ENCODE measurements at regions not wholly inside any gene's neighbourhood (a gene's known extent, or its start where the extent isn't known, plus 50 kb on each side); places are given as distances from the start of the nearest gene placed in this dataset.
A peak's percentile ranks its signal among the peaks of the same experiment; 100 is the strongest.

DNA sequence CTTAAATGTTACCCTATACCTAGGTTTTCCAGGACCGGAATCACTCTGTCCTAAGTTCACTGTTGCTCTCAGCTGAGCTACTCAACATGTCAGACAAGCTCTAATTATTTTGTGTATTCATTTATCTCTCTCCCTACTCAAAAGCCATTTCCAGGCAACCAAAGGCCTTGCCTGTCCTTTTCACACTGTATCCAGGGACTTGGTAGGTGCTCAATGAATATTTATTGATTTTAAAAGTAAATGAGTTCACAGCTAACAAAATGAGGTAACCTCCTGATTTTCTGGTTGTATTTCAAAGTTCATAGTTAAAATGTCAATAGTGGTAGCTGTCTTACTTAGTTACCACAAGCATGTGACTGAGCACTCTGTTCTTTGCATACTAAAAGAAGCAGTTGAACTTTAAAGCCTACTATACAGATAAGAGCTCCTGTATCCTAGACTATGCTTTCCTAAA lies 522.2 kb downstream of the ACTL7B start:
- DNase-seq (ENCODE audit: low read depth, low spot score) = no peak
- H3K27ac ChIP-seq = no peak overlapping the region

DNA sequence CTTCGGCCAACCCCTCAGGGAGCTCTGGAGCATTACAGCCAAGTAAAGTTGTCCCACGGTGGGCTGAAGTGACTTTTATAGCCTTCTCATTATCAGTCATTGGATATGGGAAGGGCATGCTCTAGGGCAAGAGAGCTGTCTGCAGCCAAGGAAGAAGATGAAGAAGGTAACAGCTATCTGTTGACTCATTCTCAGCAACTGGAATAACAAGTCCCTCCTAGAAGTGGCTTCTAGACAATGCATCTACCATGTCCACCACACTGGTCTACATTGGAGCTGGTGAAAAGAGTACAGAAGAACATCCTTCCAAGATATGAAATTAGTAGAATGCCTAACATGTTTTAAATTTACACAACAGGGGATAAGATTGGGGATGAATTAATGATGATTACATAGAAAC lies 524.2 kb downstream of the ACTL7B start:
- no peak overlapping the region for H3K27ac ChIP-seq
- peak; percentile 18 for DNase-seq (ENCODE audit: low read depth, low spot score)

DNA sequence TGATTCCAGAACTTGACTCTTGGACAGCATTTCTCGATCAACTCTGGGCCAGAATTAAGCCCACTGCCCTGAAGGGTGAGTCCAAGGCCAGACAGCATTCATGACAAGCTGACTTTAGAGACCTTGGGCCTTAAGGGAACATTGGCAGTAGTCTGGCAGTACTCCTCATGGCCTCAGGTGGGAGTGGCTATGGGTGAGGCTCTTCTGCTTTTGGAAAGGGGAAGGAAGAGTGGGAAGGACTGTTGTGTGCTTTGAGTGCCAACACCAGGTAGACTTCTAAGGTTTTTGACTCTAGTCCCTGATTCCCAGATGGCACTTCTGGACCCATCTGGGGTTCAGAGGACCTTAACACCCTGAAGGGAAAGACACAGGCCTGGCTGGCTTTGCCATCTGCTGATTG lies 530.4 kb downstream of the ACTL7B start:
- H3K27ac ChIP-seq = no peak overlapping the region
- no peak for DNase-seq (ENCODE audit: low read depth, low spot score)

DNA sequence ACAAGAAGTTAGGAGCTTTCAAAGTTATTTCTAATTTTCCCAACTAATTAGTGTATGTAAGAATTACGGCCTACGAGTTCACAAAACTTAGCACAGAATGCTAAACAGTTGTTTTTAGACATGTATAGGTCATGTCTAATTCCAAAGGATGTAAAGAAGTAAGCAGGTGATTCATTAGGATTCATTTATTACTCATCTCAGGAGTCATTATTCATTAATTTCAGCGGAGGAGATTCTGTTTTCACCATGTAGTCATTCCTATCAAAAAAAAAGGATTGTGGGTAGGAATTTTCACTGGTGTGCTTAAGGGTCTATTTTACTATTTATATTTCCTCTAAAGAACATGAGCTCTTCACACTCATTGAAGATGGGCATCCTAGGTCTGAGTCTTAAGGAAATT lies 532.2 kb downstream of the ACTL7B start:
- peak overlapping the region; percentile 83 for H3K27ac ChIP-seq

DNA sequence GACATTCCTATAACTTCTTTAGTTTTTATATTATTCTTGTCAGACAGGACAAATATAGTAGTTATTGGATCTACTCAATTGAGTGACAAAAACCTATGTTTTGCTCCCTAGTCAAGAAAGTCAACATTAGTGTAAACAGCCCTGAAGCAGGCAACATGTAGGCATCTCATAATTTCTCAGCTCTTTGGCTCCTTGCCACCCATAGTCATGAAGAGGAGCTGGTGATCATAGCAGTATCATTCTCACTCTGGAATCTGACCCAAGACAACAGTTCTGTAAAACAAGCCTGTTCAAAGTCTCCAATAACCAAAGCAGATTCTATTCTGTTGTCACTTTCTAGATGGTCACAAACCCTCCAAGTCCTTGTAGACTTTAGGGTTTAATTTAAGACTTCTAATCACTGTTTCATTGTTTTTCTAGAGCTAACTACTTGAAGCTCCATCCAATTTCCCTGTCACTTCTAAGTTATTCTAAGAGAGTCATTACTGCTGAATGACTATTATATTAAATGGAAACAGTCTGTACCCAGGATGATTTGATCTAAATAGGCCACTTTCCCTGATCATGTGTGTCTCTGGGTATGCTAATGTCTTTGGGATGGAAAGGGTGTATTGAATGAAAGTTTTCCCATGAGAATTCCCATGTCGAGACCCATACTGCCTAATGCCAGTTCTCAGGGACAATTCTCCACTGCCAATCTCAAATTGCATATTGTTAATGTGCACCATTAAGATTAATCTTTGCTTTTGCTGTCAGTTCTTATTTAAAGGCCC lies 533.3 kb downstream of the ACTL7B start:
- H3K27ac ChIP-seq = peak overlapping the region; percentile 83
- DNase-seq (ENCODE audit: low read depth, low spot score) = peak; percentile 16

More for the DNA sequence above, 532.2 kb downstream of the ACTL7B start:
- DNase-seq (ENCODE audit: low read depth, low spot score) = peak; percentile 22

DNA sequence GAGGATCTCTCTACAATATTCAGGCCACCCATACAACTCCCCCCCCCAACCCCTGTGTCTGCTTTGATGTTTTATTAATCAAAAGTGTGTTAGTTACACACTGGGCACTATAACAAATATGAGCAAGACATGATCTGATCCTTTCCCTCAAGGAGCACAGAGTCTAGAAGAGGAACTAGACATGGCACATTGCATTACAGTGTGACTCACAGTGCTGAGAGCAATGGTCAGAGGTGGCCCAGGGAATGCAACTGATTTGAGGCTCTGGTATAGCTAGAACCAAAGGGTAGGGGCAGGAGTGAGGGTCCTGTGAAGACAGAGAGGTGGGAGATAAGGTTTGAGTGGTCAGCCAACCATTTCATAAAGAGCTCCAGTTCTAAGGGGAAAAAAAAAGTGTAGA lies 539.2 kb downstream of the ACTL7B start:
- no peak overlapping the region for H3K27ac ChIP-seq
- DNase-seq (ENCODE audit: low read depth, low spot score) = no peak

DNA sequence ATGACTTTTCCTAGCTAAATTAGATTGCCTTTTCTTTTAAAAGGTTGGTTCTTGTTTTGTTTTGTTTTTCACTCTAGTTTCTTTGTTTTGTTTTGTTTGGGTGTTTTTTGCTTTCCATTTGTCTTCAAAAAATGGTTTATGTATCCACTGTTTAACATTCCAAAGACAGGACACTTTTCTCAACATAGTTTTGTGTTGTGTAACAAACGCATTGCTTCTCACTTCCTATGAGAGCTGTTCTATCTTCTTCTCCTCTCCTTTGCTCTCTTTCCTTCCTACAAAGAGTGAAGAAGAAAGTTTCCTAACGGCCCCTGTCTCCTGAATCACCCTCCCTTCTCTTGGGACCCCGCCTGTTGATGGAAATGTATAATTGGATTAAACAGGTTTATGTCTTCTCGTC lies 539.7 kb downstream of the ACTL7B start:
- no peak for DNase-seq (ENCODE audit: low read depth, low spot score)
- H3K27ac ChIP-seq = no peak overlapping the region

DNA sequence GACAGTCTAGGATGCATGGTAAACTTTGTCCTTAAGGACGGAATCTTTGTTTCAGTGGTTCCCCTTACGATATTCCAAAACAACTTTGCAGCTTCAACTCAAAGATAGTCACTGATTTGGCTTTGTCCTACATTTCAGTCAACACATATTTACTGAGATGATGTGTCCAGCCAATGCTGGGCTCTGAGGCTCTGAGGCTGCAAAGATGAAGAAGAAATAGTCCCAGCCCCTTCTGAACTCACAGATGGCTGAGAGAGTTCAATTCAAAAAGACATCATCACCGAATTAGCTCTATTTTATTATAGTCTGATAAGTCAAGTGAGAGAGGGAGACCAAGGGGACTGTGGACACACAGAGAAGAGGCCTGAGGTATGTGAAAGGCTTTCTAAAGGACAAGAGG lies 544.0 kb downstream of the ACTL7B start:
- DNase-seq (ENCODE audit: low read depth, low spot score) = no peak
- no peak overlapping the region for H3K27ac ChIP-seq

DNA sequence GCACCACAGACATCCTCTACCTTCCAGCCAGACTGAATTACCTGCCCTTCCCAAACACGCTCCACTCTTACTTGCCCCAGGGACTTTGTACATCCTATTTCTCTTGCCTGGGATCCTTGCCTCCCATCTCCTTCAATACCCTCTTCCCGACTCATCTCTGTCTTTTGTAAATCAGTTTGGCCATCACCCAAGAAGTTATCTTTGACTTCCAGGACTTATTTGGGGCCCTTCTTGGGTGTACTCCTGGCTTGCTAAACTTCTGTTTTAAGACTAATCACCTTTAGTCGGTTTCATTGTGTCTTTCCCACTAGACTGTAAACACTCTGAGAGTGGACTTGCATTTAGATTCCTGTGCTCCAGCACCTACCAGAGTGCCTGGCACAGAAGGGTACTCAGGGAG lies 545.6 kb downstream of the ACTL7B start:
- no peak for DNase-seq (ENCODE audit: low read depth, low spot score)
- no peak overlapping the region for H3K27ac ChIP-seq

DNA sequence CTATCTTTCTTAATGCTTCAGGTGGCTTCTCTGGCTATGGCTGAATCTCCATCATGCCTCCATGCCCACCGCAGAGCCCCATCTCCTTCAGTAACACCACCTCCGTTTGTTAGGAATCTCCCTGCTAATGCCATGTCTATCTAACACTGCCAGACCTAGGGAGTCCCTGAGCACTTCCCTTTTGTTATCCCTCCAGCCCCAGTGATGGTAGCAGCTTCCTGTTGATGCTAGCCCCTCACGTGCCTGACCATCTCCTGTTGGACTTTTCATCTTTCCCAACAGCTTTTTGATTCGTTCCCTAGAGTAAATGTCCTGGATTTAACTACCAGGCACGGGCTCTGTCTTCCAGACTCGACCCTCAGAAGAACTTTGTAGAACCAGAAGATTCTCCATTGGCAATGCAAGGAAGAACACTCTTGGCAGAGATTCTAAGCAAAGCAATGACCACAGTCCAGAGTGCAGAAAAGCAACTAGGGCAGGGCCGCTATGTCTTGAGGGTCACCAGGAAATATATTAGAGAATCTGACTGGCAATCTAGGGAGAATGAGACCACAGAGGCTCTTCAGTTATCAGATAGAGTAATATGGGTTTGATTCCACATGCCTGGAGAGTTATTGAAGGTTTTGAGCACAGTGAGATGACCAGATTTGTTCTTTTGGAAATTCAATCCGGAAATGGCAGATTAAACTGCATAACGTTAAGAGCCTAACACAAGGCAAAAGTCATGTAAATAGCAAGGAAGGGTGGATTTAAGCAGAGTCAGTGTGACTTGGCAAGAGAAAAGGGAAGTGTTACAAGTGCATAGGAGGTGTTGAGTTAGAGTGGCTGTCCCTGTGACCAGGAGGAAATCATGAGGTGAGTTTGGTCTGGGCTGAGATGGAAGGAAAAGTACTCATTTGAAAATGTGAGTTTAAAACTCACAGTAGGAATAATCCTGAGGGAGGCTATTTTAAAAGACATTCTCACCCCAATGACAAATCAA lies 555.2 kb downstream of the ACTL7B start:
- H3K27ac ChIP-seq = no peak overlapping the region
- no peak for DNase-seq (ENCODE audit: low read depth, low spot score)

DNA sequence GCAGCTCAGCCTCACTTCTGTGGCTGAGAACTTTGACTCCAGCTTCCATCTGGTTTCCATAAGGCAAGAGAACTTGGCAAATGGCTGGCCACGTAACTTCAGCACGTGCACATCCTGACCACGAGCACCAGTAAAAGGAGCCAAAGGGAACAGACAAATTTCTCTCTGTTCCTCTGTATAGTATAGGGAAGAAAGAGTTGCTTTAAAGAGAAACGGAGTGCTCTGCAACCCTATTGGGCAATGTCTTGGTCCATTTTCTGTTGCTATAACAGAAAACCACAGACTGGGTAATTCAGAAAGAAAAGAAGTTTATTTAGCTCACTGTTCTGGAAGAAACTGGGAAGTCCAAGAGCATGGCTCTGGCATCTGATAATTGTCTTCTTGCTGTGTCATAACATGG lies 558.7 kb downstream of the ACTL7B start:
- DNase-seq (ENCODE audit: low read depth, low spot score) = no peak
- no peak overlapping the region for H3K27ac ChIP-seq

DNA sequence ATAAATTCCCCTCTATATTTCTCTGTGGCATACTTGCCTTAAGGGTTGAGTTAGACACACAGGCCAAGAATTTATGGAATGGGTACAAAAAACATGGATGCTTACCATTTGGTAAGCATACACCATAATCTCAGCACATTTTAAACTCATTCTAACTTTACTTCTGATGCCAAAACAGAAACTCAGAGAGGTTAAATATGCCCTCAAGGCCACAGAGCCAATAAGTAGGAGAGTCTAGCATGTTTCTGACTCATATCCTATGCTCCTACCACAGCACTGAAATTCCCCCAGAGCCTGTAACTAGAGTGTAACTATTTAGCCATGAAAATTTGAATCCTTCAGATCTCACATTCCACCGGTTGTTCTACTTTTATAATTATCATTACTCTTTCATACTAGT lies 559.7 kb downstream of the ACTL7B start:
- peak overlapping the region; percentile 61 for H3K27ac ChIP-seq
- DNase-seq (ENCODE audit: low read depth, low spot score) = peak; percentile 31

DNA sequence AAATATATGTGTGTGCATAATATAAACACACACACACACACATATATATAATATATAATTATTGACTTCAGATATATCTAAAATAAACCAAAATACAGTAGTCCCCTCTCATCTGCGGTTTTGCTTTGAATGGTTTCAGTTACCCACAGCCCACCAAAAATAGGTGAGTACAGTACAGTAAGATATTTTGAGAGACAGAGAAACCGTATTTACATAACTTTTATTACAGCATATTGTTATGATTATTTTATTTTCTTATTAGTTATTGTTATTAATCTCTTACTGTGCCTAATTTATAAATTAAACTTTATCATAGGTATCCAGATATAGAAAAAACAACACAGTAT lies 564.2 kb downstream of the ACTL7B start:
- no peak overlapping the region for H3K27ac ChIP-seq
- no peak for DNase-seq (ENCODE audit: low read depth, low spot score)

DNA sequence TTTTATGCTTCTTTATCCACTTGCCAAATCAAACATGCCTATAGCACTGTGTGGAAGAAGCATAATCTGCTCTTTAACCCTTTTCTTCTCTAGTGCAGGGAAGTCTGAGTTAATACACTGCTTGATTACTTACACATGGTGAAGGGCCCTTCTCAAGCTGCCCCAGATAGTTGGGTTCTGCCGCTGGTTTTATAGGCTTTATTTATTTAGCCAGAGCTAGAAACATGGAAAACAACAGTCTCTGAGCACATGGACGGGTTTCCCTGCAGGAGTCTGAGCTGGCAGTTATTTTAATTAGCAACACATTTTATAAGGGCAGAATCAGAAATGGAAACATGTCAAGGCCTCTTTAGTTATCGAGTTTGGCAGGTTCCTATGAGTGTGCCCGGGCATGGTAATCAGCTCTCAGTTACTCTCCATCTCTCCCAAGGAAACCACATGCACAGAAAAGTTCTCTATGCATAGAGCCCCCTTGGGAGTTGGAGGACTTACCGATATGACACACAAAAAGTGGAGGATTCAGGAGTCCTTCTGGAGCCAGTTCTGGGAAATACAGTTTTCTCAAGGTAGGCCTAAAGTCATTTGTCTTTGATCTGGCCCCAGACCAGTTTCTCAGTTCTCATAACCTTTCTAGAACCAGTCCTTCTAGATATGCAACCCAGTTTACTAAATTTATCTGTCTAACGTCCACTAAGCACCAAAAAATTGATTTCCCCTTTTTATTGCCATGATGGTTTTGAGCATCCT lies 564.8 kb downstream of the ACTL7B start:
- H3K27ac ChIP-seq = peak overlapping the region; percentile 21
- no peak for DNase-seq (ENCODE audit: low read depth, low spot score)

DNA sequence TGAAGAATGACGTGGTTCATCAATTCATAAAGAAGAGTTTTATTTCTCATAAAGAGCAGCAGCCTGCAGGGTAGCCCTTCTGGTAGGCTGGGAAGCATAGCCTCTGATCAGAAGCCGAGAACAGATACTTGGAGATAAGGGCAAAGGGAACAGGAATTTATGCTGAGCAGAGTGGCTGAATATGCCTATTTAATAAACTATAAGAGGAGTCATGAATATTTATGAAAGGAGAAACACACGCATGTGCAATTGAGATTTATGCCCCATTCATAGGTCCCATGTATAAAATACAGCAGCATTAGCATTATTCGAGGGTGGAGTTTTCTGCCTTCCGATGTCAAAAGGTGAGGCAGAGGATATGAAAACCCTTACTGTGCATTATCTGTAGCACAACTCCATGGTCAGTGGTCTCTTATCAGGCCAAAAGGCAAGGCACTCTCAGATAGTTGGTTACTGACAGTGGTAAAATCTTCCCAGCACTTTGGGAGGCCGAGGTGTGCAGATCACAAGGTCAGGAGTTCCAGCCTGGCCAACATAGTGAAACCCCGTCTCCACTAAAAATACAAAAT lies 569.1 kb downstream of the ACTL7B start:
- DNase-seq (ENCODE audit: low read depth, low spot score) = no peak
- no peak overlapping the region for H3K27ac ChIP-seq

DNA sequence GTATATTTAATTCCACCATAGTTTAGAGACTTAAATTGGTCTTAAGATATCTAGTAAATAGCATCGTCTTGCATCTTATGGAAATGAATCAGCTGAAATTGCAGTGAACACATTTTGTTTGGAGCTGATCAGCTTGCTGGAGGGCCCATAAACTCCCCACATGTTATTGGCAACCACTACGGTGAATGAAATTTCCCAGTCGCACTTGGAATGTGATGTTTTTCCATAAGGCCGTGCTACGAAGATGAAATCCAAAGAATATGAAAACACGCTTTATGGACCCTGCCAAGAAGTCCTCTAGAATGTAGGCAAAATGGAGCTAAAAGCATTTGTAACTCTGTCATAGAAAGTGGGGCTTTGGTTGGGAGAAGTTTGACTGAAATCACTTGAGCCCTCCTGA lies 572.1 kb downstream of the ACTL7B start:
- no peak for DNase-seq (ENCODE audit: low read depth, low spot score)
- no peak overlapping the region for H3K27ac ChIP-seq

DNA sequence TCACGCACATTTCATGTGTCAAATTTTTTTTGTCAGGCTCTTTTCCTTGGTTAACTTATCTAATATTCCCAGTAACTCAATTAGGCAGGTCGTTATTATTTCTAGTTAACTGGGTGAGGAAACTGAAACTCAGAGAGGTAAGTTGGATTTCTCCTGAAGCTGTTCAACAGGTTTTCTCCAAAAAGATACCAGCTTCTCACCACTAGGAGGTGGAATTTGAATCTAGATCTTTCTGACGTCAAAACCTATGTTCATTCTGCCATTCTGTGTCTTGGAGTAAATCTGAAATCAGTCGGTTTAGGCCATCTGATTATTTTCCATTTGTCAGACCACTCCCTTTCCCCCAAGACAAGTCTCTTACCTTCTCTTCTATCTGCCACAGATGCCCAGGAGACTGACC lies 572.9 kb downstream of the ACTL7B start:
- H3K27ac ChIP-seq = no peak overlapping the region
- no peak for DNase-seq (ENCODE audit: low read depth, low spot score)

DNA sequence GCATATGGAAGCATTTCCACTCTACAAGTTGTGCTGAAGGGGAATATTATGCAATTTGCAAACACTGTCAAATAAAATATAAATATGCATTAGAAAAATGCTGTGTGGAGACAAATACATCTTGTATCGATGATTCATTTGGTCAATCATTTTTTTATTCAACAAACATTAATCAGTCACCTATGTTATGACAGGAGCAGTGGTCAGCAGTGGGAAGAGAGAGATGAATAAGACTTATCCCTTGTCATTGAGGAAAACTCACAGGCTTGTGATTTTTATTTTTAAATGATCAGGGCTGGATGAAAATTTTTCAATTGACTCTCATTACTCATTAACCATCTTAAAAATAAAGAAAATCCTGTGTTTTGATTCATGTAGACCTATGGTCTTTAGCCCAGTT lies 574.1 kb downstream of the ACTL7B start:
- DNase-seq (ENCODE audit: low read depth, low spot score) = no peak
- no peak overlapping the region for H3K27ac ChIP-seq

DNA sequence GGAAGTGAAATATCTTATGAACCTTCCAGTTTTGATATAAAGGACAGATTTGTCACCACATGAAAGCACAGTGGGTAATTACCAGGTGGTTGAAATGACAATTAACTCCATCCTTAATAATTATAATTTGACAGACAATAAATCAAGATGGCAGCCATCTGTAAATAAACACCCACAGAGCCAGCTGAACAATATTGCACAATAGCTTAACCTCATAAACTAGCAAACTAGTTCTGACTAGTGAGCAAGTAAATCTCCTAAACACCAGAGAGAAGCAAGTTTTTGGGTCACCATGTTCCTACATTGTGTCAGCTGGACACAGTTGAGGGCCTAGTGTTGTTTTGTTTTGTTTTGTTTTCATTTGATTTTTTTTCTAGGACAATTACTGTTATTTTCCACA lies 577.4 kb downstream of the ACTL7B start:
- peak overlapping the region; percentile 1 for H3K27ac ChIP-seq
- DNase-seq (ENCODE audit: low read depth, low spot score) = no peak

DNA sequence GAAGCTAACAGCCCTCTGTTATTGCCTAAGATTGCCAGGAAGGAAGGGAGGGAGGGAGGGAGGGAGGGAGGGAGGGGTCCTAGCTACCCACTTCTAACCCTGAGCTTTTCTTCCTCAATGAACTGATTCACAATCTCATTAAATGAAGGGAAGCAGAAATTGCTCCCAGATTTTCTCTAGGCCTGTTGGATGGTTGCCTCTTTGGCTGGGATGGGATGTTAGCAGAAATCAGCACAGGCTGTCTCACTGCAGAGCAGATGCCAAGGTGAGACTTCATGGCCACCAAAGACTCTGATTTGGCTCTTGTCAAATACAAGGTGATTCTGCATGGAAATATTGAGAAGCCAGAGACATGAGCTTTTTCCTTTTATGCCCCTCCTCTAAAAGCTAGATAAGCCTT lies 578.6 kb downstream of the ACTL7B start:
- no peak for DNase-seq (ENCODE audit: low read depth, low spot score)
- no peak overlapping the region for H3K27ac ChIP-seq

Data from epithelial cell of prostate (primary cell).